PC-9 (cell line): ENCODE measurements at regions not wholly inside any gene's neighbourhood (a gene's known extent, or its start where the extent isn't known, plus 50 kb on each side); places are given as distances from the start of the nearest gene placed in this dataset.

ENCODE experiments used
- BruUV-seq: library from RNA; stranded (reverse); fragments of 400-500 nt; replicated peaks from 2 replicates; lab custom pipeline; 2021; lab: Mats Ljungman, UMichigan
- CTCF ChIA-PET: fragments of 300-600 bp; sonication (Branson Sonifier 250); formaldehyde crosslinking; loops from one replicate; lab custom pipeline; 2022; ENCODE audit warnings: antibody characterized with exemption; lab: Charles Lee
- POLR2A ChIA-PET: fragments of 300-600 bp; sonication (Branson Sonifier 250); formaldehyde crosslinking; loops from one replicate; lab custom pipeline; 2022; ENCODE audit warnings: antibody characterized with exemption; ENCODE audit not compliant: unreplicated experiment; lab: Charles Lee
- DNase-seq, 2 experiments: peaks; one replicate each; pipeline versions ENCODE4 v3.0.0 to v3.0.0-alpha.2; 2015 to 2022; ENCODE audit warnings: mixed read lengths in 1 of 2
- H2AFZ ChIP-seq: fragments of 200-600 bp; sonication (generic); 2 replicates; pipeline ENCODE4 v1.8.1; 2017; ENCODE audit warnings: antibody characterized with exemption
- H3F3A ChIP-seq: fragments of 200-600 bp; sonication (generic); 2 replicates; pipeline ENCODE4 v1.8.1; 2017; ENCODE audit warnings: antibody characterized with exemption, mild to moderate bottlenecking, low read depth; ENCODE audit not compliant: insufficient read depth
- H3K27ac ChIP-seq: fragments of 200-600 bp; sonication (generic); 2 replicates; pipeline ENCODE4 v1.6.1; 2016; ENCODE audit warnings: mixed run types
- H3K27me3 ChIP-seq: fragments of 200-600 bp; sonication (generic); 2 replicates; pipeline ENCODE4 v1.6.1; 2016; ENCODE audit warnings: low read depth, mixed run types; ENCODE audit not compliant: insufficient read depth
- H3K36me3 ChIP-seq: fragments of 200-600 bp; sonication (generic); 2 replicates; pipeline ENCODE4 v1.6.1; 2016; ENCODE audit warnings: low read depth, mixed run types
- H3K4me1 ChIP-seq: fragments of 200-600 bp; sonication (generic); replicated peaks from 2 replicates; pipeline ENCODE4 v1.6.1; 2016; ENCODE audit warnings: mixed run types; ENCODE audit not compliant: insufficient read depth
- H3K4me2 ChIP-seq: fragments of 200-600 bp; sonication (generic); 2 replicates; pipeline ENCODE4 v1.6.1; 2017; ENCODE audit warnings: mixed run types
- H3K4me3 ChIP-seq: fragments of 200-600 bp; sonication (generic); 2 replicates; pipeline ENCODE4 v1.6.1; 2016; ENCODE audit warnings: mixed run types
- H3K79me2 ChIP-seq: fragments of 200-600 bp; sonication (generic); 2 replicates; pipeline ENCODE4 v1.6.1; 2017; ENCODE audit warnings: low read depth, mixed run types
- H3K9me2 ChIP-seq: fragments of 200-600 bp; sonication (generic); 2 replicates; pipeline ENCODE4 v1.8.1; 2017; ENCODE audit warnings: mild to moderate bottlenecking; ENCODE audit not compliant: insufficient read depth
- H3K9me3 ChIP-seq: fragments of 200-600 bp; sonication (generic); 2 replicates; pipeline ENCODE4 v1.8.1; 2016; ENCODE audit warnings: low read depth; ENCODE audit not compliant: insufficient read depth
- H4K20me1 ChIP-seq: fragments of 200-600 bp; sonication (generic); 2 replicates; pipeline ENCODE4 v1.8.1; 2017; ENCODE audit not compliant: insufficient read depth
- EZH2 ChIP-seq: fragments of 200-600 bp; sonication (generic); IDR thresholded peaks from 2 replicates; pipeline ENCODE4 v1.8.0; 2017; ENCODE audit warnings: antibody characterized with exemption, low read depth
- intact Hi-C: fragments of 100-400 bp; cut with micrococcal nuclease; formaldehyde crosslinking; loops from one replicate; pipeline ENCODE4 v1.10.0; 2022; ENCODE audit not compliant: unreplicated experiment
- TF ChIP-seq, protein P1 (sequence below): fragments of 200-600 bp; sonication (generic); conservative IDR thresholded peaks from 2 replicates; pipeline ENCODE4 v1.6.1; 2017; ENCODE audit warnings: mixed run types, antibody characterized with exemption, mild to moderate bottlenecking, moderate library complexity

DNA sequence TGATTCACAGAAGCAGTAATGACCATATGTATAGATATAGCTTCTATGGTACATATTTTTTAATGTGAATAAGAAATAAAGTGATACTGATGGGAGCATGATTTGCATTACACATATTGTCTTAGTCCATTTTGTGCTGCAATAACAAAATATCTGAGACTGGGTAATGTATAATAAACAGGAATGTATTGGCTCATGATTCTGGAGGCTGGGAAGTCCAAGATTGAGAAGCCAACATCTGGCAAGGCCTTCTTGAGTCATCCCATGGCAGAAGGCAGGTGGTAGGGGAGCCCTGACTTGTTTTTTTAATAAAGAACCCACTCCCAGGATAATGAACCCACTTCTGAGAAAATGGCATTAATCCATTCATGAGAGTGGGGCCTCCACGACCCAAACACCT is 185.6 kb upstream of the RREB1 start:
- intact Hi-C loops: no loop called here
- ChIA-PET CTCF (no interaction called here), POLR2A (no interaction called here)
- no peaks in the 10 kb centered on the region for H3F3A ChIP-seq
- H3K4me3 ChIP-seq: no peak overlapping the region
- H3K27me3 ChIP-seq: no peaks in the 10 kb centered on the region
- H3K9me3 ChIP-seq: no peaks in the 10 kb centered on the region
- H3K9me2 ChIP-seq: no peaks in the 10 kb centered on the region
- no peak for DNase-seq
- no peaks in the 10 kb centered on the region for H4K20me1 ChIP-seq
- no peak overlapping the region for H3K4me2 ChIP-seq
- H3K27ac ChIP-seq: no peak overlapping the region
- H3K4me1 ChIP-seq: no peaks in the 10 kb centered on the region
- no peak overlapping the region for H2AFZ ChIP-seq
- no peak for TF ChIP-seq EZH2
- TF ChIP-seq, protein P1, sequence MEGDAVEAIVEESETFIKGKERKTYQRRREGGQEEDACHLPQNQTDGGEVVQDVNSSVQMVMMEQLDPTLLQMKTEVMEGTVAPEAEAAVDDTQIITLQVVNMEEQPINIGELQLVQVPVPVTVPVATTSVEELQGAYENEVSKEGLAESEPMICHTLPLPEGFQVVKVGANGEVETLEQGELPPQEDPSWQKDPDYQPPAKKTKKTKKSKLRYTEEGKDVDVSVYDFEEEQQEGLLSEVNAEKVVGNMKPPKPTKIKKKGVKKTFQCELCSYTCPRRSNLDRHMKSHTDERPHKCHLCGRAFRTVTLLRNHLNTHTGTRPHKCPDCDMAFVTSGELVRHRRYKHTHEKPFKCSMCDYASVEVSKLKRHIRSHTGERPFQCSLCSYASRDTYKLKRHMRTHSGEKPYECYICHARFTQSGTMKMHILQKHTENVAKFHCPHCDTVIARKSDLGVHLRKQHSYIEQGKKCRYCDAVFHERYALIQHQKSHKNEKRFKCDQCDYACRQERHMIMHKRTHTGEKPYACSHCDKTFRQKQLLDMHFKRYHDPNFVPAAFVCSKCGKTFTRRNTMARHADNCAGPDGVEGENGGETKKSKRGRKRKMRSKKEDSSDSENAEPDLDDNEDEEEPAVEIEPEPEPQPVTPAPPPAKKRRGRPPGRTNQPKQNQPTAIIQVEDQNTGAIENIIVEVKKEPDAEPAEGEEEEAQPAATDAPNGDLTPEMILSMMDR: no peak
- no TSS peak for BruUV-seq
- H3K79me2 ChIP-seq: no peaks in the 10 kb centered on the region
- no peaks in the 10 kb centered on the region for H3K36me3 ChIP-seq

GRCh38 chr6:6923605-6924004 is 184.2 kb upstream of the RREB1 start:
- no peak for DNase-seq
- Histone ChIP-seq H3K4me2 (no peak overlapping the region), H3K9me2 (no peaks in the 10 kb centered on the region), H3K4me3 (no peak overlapping the region), H2AFZ (no peak overlapping the region), H3K9me3 (no peaks in the 10 kb centered on the region), H3K27me3 (no peaks in the 10 kb centered on the region), H4K20me1 (no peaks in the 10 kb centered on the region), H3K4me1 (no peaks in the 10 kb centered on the region), H3K36me3 (no peaks in the 10 kb centered on the region), H3F3A (no peaks in the 10 kb centered on the region), H3K79me2 (no peaks in the 10 kb centered on the region), H3K27ac (no peak overlapping the region)
- TF ChIP-seq EZH2: no peak
- TF ChIP-seq, protein P1: no peak
- no TSS peak for BruUV-seq
- intact Hi-C loops: no loop called here
- POLR2A ChIA-PET: no interaction called here
- CTCF ChIA-PET: no interaction called here

GRCh38 chr6:6924708-6925107 is 183.1 kb upstream of the RREB1 start:
- no peak for DNase-seq
- Histone ChIP-seq H3K4me3 (no peak overlapping the region), H3F3A (no peaks in the 10 kb centered on the region), H3K27ac (no peak overlapping the region), H2AFZ (no peak overlapping the region), H4K20me1 (no peaks in the 10 kb centered on the region), H3K36me3 (no peaks in the 10 kb centered on the region), H3K4me1 (no peaks in the 10 kb centered on the region), H3K79me2 (no peaks in the 10 kb centered on the region), H3K9me2 (no peaks in the 10 kb centered on the region), H3K27me3 (no peaks in the 10 kb centered on the region), H3K4me2 (no peak overlapping the region), H3K9me3 (no peaks in the 10 kb centered on the region)
- BruUV-seq: no TSS peak
- ChIA-PET CTCF (no interaction called here), POLR2A (no interaction called here)
- intact Hi-C loops: no loop called here
- TF ChIP-seq EZH2: no peak
- TF ChIP-seq, protein P1: no peak
